ENCODE measurements at regions not wholly inside any gene's neighbourhood (a gene's known extent, or its start where the extent isn't known, plus 50 kb on each side); places are given as distances from the start of the nearest gene placed in this dataset.

GRCh38 chr2:130289780-130290179, 52.9 kb upstream of the IMP4 start:
- no peak overlapping the region for H3K4me2 ChIP-seq (ENCODE audit: insufficient read depth, insufficient read length, low read length)
- H3K79me2 ChIP-seq (ENCODE audit: insufficient read depth, low read length), result no peaks in the 10 kb centered on the region
- no peak for TF ChIP-seq CTCF (conservative IDR thresholded peaks at IDR 0.05)
- no peak overlapping the region for H4K91ac ChIP-seq (ENCODE audit: insufficient read length, low read depth, low read length)
- no peak overlapping the region for H2BK120ac ChIP-seq (ENCODE audit: low read depth, low read length, poor library complexity, severe bottlenecking)
- Mint-ChIP-seq H3K4me1 (no peaks in the 10 kb centered on the region), H3K27ac (no peak overlapping the region), H3K4me3 (no peak overlapping the region), H3K36me3 (ENCODE audit: insufficient read depth in 1 of 3, low read depth in 3 of 3) (no peaks in the 10 kb centered on the region), H3K9me3 (no peaks in the 10 kb centered on the region), H3K27me3 (ENCODE audit: low read depth) (peaks cover 5% of the 10 kb centered on the region)
- H3K56ac ChIP-seq (ENCODE audit: insufficient read length, low read depth, low read length), result no peak overlapping the region
- no peak overlapping the region for H3K14ac ChIP-seq (ENCODE audit: insufficient read depth, low read length)
- no peak overlapping the region for H3K4ac ChIP-seq (ENCODE audit: low read depth, low read length)
- H2BK12ac ChIP-seq (ENCODE audit: insufficient read length, low read depth, low read length), result no peak overlapping the region
- H2AFZ ChIP-seq (ENCODE audit: low read length), result no peak overlapping the region
- H3K4me1 ChIP-seq (ENCODE audit: insufficient read depth, low read length), result no peaks in the 10 kb centered on the region
- H4K5ac ChIP-seq (ENCODE audit: insufficient read length, low read depth, low read length), result no peak overlapping the region
- H3K18ac ChIP-seq (ENCODE audit: insufficient read length, low read depth, low read length), result no peak overlapping the region
- no peaks in the 10 kb centered on the region for H3K23me2 ChIP-seq (ENCODE audit: insufficient read length, low read depth, low read length, poor library complexity, severe bottlenecking)
- no peaks in the 10 kb centered on the region for H4K20me1 ChIP-seq (ENCODE audit: control insufficient read depth, insufficient read depth, insufficient read length)
- H3K9me3 ChIP-seq (ENCODE audit: control insufficient read depth, low read depth, low read length), result no peaks in the 10 kb centered on the region
- H3K9ac ChIP-seq (ENCODE audit: extremely low read depth, insufficient read length, low read length), result no peak overlapping the region
- no peak for DNase-seq
- no peak overlapping the region for H2BK15ac ChIP-seq (ENCODE audit: low read depth, low read length)
- no peaks in the 10 kb centered on the region for H3K27me3 ChIP-seq (ENCODE audit: insufficient read depth, low read length)
- H3K79me1 ChIP-seq (ENCODE audit: insufficient read depth, low read depth, low read length, poor library complexity, severe bottlenecking), result no peaks in the 10 kb centered on the region
- no peak overlapping the region for H2BK20ac ChIP-seq (ENCODE audit: low read depth, low read length, poor library complexity, severe bottlenecking)
- no peak overlapping the region for H3T11ph ChIP-seq (ENCODE audit: low read length)
- no peak overlapping the region for H3K27ac ChIP-seq (ENCODE audit: insufficient read length, low read depth, low read length)
- WGBS (ENCODE audit: extremely low coverage, insufficient read length, low lambda C conversion rate), result no CpG with 5 or more reads among the region's 1 CpG
- no peak overlapping the region for H4K8ac ChIP-seq (replicated peaks; ENCODE audit: insufficient read length, low read depth, low read length)
- H2AK5ac ChIP-seq (ENCODE audit: insufficient read length, low read length), result no peak overlapping the region
- no peak overlapping the region for H2BK5ac ChIP-seq (ENCODE audit: insufficient read length, low read length)
- H3K23ac ChIP-seq (ENCODE audit: insufficient read length, low read depth, low read length), result no peak overlapping the region

Measured in H9 (cell line).